MG63 (cell line): ENCODE measurements at regions not wholly inside any gene's neighbourhood (a gene's known extent, or its start where the extent isn't known, plus 50 kb on each side); places are given as distances from the start of the nearest gene placed in this dataset.
"Not testable (repeated sequence)": the region's sequence is repeated elsewhere in the genome, so short reads cannot be mapped to it uniquely, and the experiment has no call there.

Source experiments
- DNase-seq: peaks from one replicate; pipeline ENCODE4 v3.0.0-alpha.2; 2020
- H3K27me3 ChIP-seq: fragments of 250-450 bp; sonication (Bioruptor Pico); 2 replicates; pipeline ENCODE4 v1.5.1; 2020; ENCODE audit warnings: mild to moderate bottlenecking, moderate library complexity
- H3K36me3 ChIP-seq: fragments of 250-450 bp; sonication (Bioruptor Pico); 2 replicates; pipeline ENCODE4 v1.5.1; 2020; ENCODE audit warnings: mild to moderate bottlenecking, moderate library complexity
- H3K4me3 ChIP-seq: fragments of 250-450 bp; sonication (Bioruptor Pico); 2 replicates; pipeline ENCODE4 v1.5.1; 2020; ENCODE audit warnings: mild to moderate bottlenecking, moderate library complexity
- H3K9me3 ChIP-seq: fragments of 250-450 bp; sonication (Bioruptor Pico); 2 replicates; pipeline ENCODE4 v1.5.1; 2020; ENCODE audit warnings: mild to moderate bottlenecking, moderate library complexity

DNA sequence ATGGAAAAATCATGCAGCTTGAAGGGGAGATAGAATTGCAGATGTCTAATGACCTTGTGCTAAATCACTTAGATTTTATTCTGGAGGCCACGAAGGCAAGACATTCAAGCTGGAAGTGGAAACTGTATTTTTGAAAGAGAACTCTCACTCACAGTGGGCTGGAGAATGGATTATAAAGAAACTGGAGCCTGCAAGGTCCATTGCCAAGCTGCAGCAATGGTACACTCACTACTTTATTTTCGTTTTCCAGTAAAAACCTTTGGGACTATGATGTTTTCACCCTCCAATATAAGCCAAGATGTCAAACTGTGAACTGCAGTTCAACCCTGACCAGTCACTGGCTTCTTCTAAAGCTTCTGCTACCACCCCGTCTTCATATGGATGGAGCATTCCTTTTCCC, 62.0 kb downstream of the SKIDA1 start:
- H3K4me3 ChIP-seq, result no peak overlapping the region
- DNase-seq, result no peak
- no peaks in the 10 kb centered on the region for H3K36me3 ChIP-seq
- no peaks in the 10 kb centered on the region for H3K27me3 ChIP-seq
- no peaks in the 10 kb centered on the region for H3K9me3 ChIP-seq

DNA sequence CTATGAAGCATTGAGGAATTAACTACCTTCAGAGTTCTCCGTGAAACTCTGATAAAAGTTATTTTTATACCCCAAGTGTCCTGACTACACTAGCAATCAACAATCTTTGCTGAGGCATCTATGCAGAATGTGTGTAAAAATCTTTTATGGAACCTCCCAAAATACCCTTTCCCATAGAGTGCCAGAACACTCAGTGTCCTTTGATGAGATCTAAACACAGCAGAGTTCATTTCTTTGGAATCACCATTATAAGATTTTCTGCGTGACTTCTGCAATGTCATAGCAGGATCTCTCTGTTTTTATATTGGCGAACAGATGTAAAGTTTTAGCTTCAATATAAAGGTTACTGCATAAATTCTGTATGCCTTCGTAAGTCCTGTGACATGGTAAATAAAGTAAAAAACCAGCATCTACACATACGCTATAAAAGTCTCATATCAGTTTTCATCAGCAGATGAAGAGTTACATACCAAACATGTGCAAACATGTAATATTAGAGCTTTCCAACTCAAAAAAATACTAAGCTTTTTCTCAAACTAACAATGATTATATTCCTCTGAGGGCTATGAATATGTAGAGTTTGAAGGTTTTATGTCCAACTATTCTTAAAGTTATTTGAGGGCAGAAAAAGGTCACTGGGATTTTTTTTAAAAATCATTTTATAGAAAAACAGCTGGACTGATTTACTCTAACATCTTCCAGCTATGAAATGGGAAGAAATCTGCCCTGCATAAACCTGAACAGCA, 67.2 kb downstream of the SKIDA1 start:
- no peaks in the 10 kb centered on the region for H3K9me3 ChIP-seq
- DNase-seq, result no peak
- no peak overlapping the region for H3K4me3 ChIP-seq
- no peaks in the 10 kb centered on the region for H3K36me3 ChIP-seq
- no peaks in the 10 kb centered on the region for H3K27me3 ChIP-seq

DNA sequence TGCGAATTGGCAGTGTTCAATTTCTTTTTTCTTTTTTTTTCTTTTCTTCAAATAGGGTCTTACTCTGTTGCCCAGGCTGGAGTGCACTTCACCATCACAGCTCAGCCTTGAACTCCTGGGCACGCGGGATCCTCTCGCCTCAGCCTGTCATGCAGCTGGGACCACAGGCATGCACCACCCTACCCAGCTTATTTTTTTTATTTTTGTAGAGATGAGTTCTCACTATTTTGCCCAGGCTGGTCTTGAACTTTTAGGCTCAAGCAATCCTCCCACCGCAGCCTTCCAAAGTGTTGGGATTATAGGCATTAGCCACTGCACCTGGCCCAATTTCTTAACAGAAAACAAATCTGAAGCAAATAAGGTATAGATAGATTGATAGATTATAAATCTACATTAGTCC, 69.3 kb downstream of the SKIDA1 start:
- Histone ChIP-seq H3K27me3 (no peaks in the 10 kb centered on the region), H3K9me3 (no peaks in the 10 kb centered on the region), H3K4me3 (no peak overlapping the region), H3K36me3 (no peaks in the 10 kb centered on the region)
- DNase-seq, result no peak

DNA sequence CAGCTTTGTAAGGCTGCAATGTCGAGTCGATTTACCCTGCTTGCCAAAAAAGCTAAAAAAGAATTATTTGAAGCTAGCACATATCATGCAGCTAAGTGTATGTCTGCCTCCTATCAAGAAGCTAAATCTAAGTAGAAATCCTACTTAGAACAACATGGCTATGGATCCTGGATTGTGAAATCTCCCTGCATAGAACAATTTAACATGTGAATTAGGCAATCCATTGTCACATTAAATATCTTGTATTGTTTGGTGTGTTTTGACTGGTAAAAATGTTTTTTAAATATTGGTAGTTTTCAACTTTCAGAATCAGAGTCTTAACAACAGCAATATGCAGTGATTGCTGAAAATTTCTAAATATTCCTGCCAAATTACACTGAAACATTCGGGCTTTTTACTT, 73.3 kb downstream of the SKIDA1 start:
- H3K27me3 ChIP-seq, result no peaks in the 10 kb centered on the region
- no peaks in the 10 kb centered on the region for H3K9me3 ChIP-seq
- H3K4me3 ChIP-seq, result no peak overlapping the region
- DNase-seq, result no peak
- no peaks in the 10 kb centered on the region for H3K36me3 ChIP-seq

- no peaks in the 10 kb centered on the region for H3K27me3 ChIP-seq
- DNase-seq, result no peak
- no peak overlapping the region for H3K4me3 ChIP-seq
- H3K36me3 ChIP-seq, result no peaks in the 10 kb centered on the region
- H3K9me3 ChIP-seq, result no peaks in the 10 kb centered on the region
These were observed 76.1 kb downstream of the SKIDA1 start for GRCh38 chr10:21449288-21449966.

- H3K36me3 ChIP-seq, result no peaks in the 10 kb centered on the region
- H3K27me3 ChIP-seq, result no peaks in the 10 kb centered on the region
- no peak for DNase-seq
- H3K9me3 ChIP-seq, result no peaks in the 10 kb centered on the region
- H3K4me3 ChIP-seq, result no peak overlapping the region
These were observed 80.3 kb downstream of the SKIDA1 start for GRCh38 chr10:21445163-21445562.

DNA sequence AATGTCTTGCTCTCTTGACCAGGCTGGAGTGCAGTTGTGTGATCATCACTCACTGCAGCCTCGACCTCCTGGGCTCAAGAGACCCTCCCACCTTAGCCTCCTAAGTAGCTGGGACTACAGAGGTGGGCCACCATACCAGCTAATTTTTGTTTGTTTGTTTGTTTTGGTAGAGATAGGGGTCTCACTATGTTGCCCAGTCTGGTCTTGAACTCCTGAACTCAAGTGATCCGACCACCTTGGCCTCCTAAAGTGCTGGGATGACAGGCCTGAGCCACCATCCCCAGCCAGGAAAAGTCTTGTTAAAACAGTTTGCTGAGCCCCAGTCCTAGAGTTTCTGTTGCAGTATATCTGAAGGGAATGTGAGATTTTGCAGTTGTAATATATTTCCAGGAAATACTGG, 83.9 kb downstream of the SKIDA1 start:
- no peaks in the 10 kb centered on the region for H3K27me3 ChIP-seq
- DNase-seq, result no peak
- H3K36me3 ChIP-seq, result no peaks in the 10 kb centered on the region
- no peaks in the 10 kb centered on the region for H3K9me3 ChIP-seq
- H3K4me3 ChIP-seq, result no peak overlapping the region

DNA sequence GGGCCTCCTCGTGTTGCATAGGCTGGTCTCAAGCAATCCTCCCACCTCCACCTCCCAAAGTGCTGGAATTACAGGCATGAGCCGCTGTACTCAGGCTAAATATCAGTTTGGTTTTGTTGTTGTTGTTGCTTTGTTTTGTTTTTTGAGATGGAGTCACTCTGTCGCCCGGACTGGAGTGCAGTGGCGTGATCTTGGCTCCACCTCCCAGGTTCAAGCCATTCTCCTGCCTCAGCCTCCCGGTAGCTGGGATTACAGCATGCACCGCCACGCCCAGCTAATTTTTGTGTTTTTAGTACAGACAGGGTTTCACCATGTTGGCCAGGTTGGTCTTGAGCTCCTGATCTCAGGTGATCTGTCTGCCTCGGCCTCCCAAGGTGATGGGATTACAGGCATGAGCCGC, 86.6 kb downstream of the SKIDA1 start:
- not testable (repeated sequence) for H3K9me3 ChIP-seq, H3K27me3 ChIP-seq, DNase-seq, H3K4me3 ChIP-seq, H3K36me3 ChIP-seq

DNA sequence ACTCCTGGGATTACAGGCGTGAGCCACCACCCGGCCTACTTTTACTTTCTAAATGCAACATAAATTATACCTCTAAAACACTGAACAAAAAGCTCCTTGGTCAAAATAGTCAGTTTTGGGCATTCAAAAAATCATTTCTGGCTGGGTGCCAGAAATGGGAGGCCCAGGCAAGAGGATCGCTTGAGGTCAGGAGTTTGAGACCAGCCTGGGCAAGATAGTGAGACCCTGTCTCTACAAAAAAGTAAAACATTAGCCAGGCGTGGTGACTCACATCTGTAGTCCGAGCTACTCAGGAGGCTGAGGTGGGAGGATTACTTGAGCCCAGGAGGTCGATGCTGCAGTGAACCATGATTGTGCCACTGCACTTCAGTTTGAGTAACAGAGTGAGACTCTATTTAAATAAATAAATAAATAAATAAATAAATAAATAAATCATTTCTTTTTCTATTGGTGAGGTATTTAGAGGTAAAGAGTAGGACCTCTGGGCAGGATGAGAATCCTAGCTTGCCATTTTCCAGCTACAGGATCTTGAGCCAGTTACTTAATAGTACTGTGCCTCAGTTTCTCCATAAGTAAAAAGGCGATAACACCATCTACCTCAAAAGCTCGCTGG, 87.6 kb downstream of the SKIDA1 start:
- no peaks in the 10 kb centered on the region for H3K36me3 ChIP-seq
- H3K27me3 ChIP-seq, result no peaks in the 10 kb centered on the region
- no peak for DNase-seq
- H3K9me3 ChIP-seq, result no peaks in the 10 kb centered on the region
- no peak overlapping the region for H3K4me3 ChIP-seq

DNA sequence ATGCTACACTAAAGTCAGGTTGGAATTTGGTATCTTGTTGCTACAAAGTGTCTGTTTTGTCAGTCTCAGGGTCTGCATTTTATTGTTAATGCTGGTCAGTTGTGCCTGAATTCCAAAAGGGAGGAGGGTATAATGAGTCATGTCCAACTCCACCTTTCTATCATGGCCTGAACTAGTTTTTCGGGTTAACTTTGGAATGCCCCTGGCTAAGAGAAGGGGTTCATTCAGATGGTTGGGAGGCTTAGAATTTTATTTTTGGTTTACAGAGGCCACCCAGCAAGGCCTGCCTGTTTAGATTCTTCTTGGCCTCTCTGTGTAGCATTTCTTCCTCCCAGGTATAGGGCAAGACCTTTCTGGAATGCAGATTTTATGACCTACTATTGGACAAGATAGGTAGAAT, 93.2 kb downstream of the SKIDA1 start:
- Histone ChIP-seq H3K36me3 (no peaks in the 10 kb centered on the region), H3K9me3 (no peaks in the 10 kb centered on the region), H3K27me3 (no peaks in the 10 kb centered on the region), H3K4me3 (no peak overlapping the region)
- no peak for DNase-seq

DNA sequence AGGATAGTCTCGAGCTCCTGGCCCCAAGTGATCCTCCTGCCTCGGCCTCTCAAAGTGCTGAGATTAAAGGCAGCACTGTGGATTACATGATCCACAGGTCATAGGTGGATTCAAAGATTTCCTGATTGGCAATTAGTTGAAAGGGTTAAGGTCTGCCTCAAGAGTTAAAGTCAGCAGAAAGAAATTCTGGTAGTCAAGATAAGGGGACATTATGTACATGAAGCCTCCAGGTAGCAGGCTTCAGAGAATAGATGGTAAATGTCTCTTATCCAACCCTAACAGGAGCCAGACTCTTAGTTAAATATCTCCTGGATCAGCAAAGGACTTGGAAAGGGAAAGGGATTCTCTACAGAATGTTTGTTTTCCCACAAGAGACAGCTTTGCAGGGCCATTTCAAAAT, 93.7 kb downstream of the SKIDA1 start:
- Histone ChIP-seq H3K36me3 (no peaks in the 10 kb centered on the region), H3K9me3 (no peaks in the 10 kb centered on the region), H3K4me3 (no peak overlapping the region), H3K27me3 (no peaks in the 10 kb centered on the region)
- no peak for DNase-seq

DNA sequence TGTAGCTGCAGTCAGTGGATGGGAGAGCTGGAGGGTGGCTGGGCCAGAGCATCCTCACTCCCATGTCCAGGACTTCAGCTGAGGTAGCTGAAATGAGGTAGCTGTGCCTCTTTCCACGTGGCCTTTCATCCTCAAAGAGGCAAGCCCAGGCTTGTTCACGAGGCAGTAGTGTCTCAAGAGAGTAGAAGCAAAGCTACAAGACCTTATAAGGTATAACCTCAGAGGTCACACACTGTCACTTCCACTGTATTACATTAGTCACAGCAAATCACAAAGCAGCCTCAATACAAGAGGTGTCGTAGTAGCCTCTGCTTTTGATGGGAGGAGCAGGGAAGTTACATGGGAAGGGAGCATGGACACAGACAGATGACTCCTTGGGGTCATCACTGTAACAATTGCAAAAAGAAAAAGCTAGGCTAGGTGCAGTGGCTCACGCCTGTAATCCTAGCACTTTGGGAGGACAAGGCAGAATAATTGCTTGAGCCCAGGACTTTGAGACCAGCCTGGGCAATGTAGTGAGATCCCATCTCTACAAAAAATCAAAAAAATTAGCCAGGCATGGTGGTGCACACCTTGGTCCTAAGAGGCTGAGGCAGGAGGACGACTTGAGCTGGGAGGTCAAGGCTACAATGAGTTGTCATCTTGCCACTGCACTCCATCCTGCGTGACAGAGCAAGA, 97.5 kb downstream of the SKIDA1 start:
- H3K9me3 ChIP-seq, result no peaks in the 10 kb centered on the region
- H3K27me3 ChIP-seq, result no peaks in the 10 kb centered on the region

GRCh38 chr10:21424459-21424861, 101.0 kb downstream of the SKIDA1 start:
- no peaks in the 10 kb centered on the region for H3K9me3 ChIP-seq
- H3K27me3 ChIP-seq, result no peaks in the 10 kb centered on the region
- no peak overlapping the region for H3K4me3 ChIP-seq
- no peaks in the 10 kb centered on the region for H3K36me3 ChIP-seq
- no peak for DNase-seq

More for the DNA sequence above, 97.5 kb downstream of the SKIDA1 start:
- H3K4me3 ChIP-seq, result no peak overlapping the region
- no peak for DNase-seq
- H3K36me3 ChIP-seq, result no peaks in the 10 kb centered on the region

DNA sequence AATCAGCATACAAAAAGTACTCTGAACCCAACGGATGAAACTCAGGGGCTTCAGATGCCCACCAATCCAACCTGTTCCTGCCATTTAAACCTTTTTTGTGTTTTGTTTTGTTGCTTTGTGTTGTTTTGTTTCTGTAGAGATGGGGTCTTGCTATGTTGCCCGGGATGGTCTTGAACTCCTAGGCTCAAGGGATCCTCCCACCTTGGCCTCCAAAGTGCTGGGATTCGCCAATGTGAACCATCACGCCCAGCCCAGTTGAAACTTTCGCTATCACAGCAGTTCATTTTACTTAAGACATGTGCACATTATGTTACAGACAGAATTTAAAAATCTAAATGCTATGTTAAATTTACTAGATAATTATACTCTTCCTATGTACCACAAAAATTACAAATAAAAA, 101.6 kb downstream of the SKIDA1 start:
- no peak overlapping the region for H3K4me3 ChIP-seq
- DNase-seq, result no peak
- H3K36me3 ChIP-seq, result no peaks in the 10 kb centered on the region
- H3K9me3 ChIP-seq, result no peaks in the 10 kb centered on the region
- no peaks in the 10 kb centered on the region for H3K27me3 ChIP-seq

DNA sequence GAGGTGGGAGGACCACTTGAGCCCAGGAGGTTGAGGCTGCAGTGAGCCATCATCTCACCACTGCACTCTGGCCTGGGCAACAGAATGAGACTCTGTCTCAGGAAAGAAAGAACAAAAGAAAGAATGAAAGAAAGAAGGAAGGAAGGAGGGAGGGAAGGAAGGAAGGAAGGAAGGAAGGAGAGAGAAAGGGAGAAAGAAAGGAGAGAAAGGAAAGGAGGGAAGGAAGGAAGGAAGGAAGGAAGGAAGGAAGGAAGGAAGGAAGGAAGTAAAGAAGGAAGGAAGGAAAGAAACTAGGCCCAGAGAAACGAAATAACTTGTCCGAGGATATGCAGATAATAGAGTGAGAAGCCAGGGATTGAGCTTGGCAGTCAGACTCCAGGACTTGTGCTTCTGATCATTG, 102.1 kb downstream of the SKIDA1 start:
- no peaks in the 10 kb centered on the region for H3K36me3 ChIP-seq
- H3K9me3 ChIP-seq, result no peaks in the 10 kb centered on the region
- H3K4me3 ChIP-seq, result no peak overlapping the region
- no peak for DNase-seq
- no peaks in the 10 kb centered on the region for H3K27me3 ChIP-seq

DNA sequence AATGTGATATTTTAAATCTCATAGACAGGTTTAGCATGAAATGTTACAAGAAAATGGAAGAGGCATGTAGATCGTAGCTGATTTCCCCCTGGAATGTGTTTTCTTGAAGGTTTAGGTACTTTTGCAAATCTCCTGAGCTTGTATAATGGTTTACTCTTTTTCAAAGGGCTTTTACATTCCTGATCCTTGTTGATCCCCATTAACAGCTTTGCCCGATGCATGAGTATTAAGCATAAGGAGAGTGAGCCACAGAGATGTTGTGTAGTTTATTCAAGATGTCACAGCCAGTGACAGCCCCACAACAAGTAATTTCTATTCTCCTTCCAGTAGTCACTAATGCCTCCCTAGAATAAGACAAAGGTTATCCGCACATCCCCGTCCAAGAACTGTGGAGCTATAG, 103.7 kb downstream of the SKIDA1 start:
- no peak overlapping the region for H3K4me3 ChIP-seq
- no peak for DNase-seq
- H3K27me3 ChIP-seq, result no peaks in the 10 kb centered on the region
- no peaks in the 10 kb centered on the region for H3K9me3 ChIP-seq
- H3K36me3 ChIP-seq, result no peaks in the 10 kb centered on the region

DNA sequence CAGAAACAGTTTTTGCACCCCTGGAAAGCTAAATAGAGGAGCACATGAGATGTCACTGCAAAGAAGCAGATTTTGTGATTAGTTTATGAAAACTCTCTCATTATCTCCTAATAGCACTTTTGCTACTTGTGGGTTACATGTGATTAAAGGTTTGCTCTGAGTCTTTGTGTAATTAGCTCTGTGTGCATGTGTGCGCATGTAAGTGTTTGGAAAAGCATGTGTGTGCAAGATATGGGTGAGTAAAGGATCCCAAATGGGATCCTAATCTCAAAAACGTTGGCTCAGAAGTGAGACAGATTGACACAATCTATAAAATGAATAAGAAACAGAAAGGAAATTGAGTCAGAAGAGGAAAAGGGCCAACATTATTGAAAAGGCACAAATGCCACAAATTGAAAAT, 104.5 kb downstream of the SKIDA1 start:
- no peaks in the 10 kb centered on the region for H3K36me3 ChIP-seq
- H3K9me3 ChIP-seq, result no peaks in the 10 kb centered on the region
- no peaks in the 10 kb centered on the region for H3K27me3 ChIP-seq
- H3K4me3 ChIP-seq, result no peak overlapping the region
- DNase-seq, result no peak
